Non-pigmented ciliary epithelial cell (primary cell): ENCODE measurements at regions not wholly inside any gene's neighbourhood (a gene's known extent, or its start where the extent isn't known, plus 50 kb on each side); places are given as distances from the start of the nearest gene placed in this dataset.

Source experiments
- DNase-seq: peaks from one replicate; pipeline ENCODE4 v3.0.0-alpha.2; 2010; ENCODE audit warnings: low read depth

GRCh38 chr11:116473206-116473769, 299.5 kb downstream of the BUD13 start:
- DNase-seq = no peak

- no peak for DNase-seq
These were observed 300.1 kb downstream of the BUD13 start for GRCh38 chr11:116472651-116473050.

- peak; percentile 8 for DNase-seq
These were observed 301.1 kb downstream of the BUD13 start for GRCh38 chr11:116471608-116472256.

GRCh38 chr11:116468699-116469098, 304.1 kb downstream of the BUD13 start:
- no peak for DNase-seq

- DNase-seq = no peak
These were observed 305.0 kb downstream of the BUD13 start for GRCh38 chr11:116467823-116468222.

- DNase-seq = no peak
These were observed 306.0 kb downstream of the BUD13 start for GRCh38 chr11:116466801-116467200.

- no peak for DNase-seq
These were observed 306.6 kb downstream of the BUD13 start for GRCh38 chr11:116466191-116466590.

- no peak for DNase-seq
These were observed 307.7 kb downstream of the BUD13 start for GRCh38 chr11:116465056-116465455.

- DNase-seq = no peak
These were observed 311.0 kb downstream of the BUD13 start for GRCh38 chr11:116461789-116462188.

- DNase-seq = no peak
These were observed 312.4 kb downstream of the BUD13 start for GRCh38 chr11:116460156-116460920.

GRCh38 chr11:116459185-116460045, 313.4 kb downstream of the BUD13 start:
- no peak for DNase-seq

GRCh38 chr11:116458546-116458945, 314.2 kb downstream of the BUD13 start:
- no peak for DNase-seq

- no peak for DNase-seq
These were observed 315.3 kb downstream of the BUD13 start for GRCh38 chr11:116457336-116458007.

GRCh38 chr11:116454951-116455350, 317.8 kb downstream of the BUD13 start:
- no peak for DNase-seq

- DNase-seq = no peak
These were observed 318.7 kb downstream of the BUD13 start for GRCh38 chr11:116454020-116454645.

GRCh38 chr11:116452461-116452860, 320.3 kb downstream of the BUD13 start:
- DNase-seq = no peak

- DNase-seq = no peak
These were observed 323.3 kb downstream of the BUD13 start for GRCh38 chr11:116449522-116449921.

- no peak for DNase-seq
These were observed 326.5 kb downstream of the BUD13 start for GRCh38 chr11:116446048-116446941.

GRCh38 chr11:116445108-116446047, 327.4 kb downstream of the BUD13 start:
- no peak for DNase-seq
